ENCODE measurements at regions not wholly inside any gene's neighbourhood (a gene's known extent, or its start where the extent isn't known, plus 50 kb on each side); places are given as distances from the start of the nearest gene placed in this dataset.

- intact Hi-C loops (cut with DNase I): no loop called here
- Histone ChIP-seq H3K4me3 (no peak overlapping the region), H3K27me3 (no peaks in the 10 kb centered on the region), H3K27ac (no peak overlapping the region), H3K4me1 (no peaks in the 10 kb centered on the region), H3K36me3 (no peaks in the 10 kb centered on the region), H3K9me3 (no peaks in the 10 kb centered on the region)
- TF ChIP-seq CTCF (IDR thresholded peaks at IDR 0.05): no peak
- 98 to 99% methylated on average over 1 of the region's 1 CpG for WGBS, 2 donors
- ATAC-seq (no peak), DNase-seq (no peak)
These were observed 222.1 kb downstream of the ARL4A start for GRCh38 chr7:12909483-12909882.

GRCh38 chr7:12911053-12911452, 223.6 kb downstream of the ARL4A start:
- 74 to 80% methylated on average over 2 of the region's 2 CpGs for WGBS, 2 donors
- Histone ChIP-seq H3K4me3 (no peak overlapping the region), H3K27me3 (no peaks in the 10 kb centered on the region), H3K36me3 (no peaks in the 10 kb centered on the region), H3K4me1 (no peaks in the 10 kb centered on the region), H3K9me3 (no peaks in the 10 kb centered on the region), H3K27ac (no peak overlapping the region)
- no peak for DNase-seq
- ATAC-seq: no peak
- intact Hi-C loops (cut with DNase I): no loop called here
- no peak for TF ChIP-seq CTCF (IDR thresholded peaks at IDR 0.05)

- Histone ChIP-seq H3K9me3 (no peaks in the 10 kb centered on the region), H3K27ac (no peak overlapping the region), H3K4me3 (no peak overlapping the region), H3K27me3 (no peaks in the 10 kb centered on the region), H3K36me3 (no peaks in the 10 kb centered on the region), H3K4me1 (no peaks in the 10 kb centered on the region)
- 47 to 54% methylated on average over 3 of the region's 3 CpGs for WGBS, 2 donors
- TF ChIP-seq CTCF (IDR thresholded peaks at IDR 0.05): no peak
- no peak for ATAC-seq
- no peak for DNase-seq
- intact Hi-C loops (cut with DNase I): no loop called here
These were observed 225.6 kb downstream of the ARL4A start for GRCh38 chr7:12913002-12913401.

GRCh38 chr7:12917801-12918200, 230.4 kb downstream of the ARL4A start:
- DNase-seq (no peak), ATAC-seq (no peak)
- Histone ChIP-seq H3K4me3 (no peak overlapping the region), H3K36me3 (no peaks in the 10 kb centered on the region), H3K4me1 (peaks cover 0 to 4% (median 0%) of the 10 kb centered on the region in 9 donors), H3K27ac (no peak overlapping the region), H3K9me3 (no peaks in the 10 kb centered on the region), H3K27me3 (no peaks in the 10 kb centered on the region)
- intact Hi-C loops (cut with DNase I): no loop called here
- 89 to 95% methylated on average over 2 of the region's 2 CpGs for WGBS, 2 donors
- no peak for TF ChIP-seq CTCF (IDR thresholded peaks at IDR 0.05)

All from heart right ventricle (tissue), 16 donors.